ENCODE measurements at regions not wholly inside any gene's neighbourhood (a gene's known extent, or its start where the extent isn't known, plus 50 kb on each side); places are given as distances from the start of the nearest gene placed in this dataset.
A peak's percentile ranks its signal among the peaks of the same experiment; 100 is the strongest.

- no peak overlapping the region for H2BK15ac ChIP-seq (ENCODE audit: low read depth, poor library complexity, severe bottlenecking)
- H3K27me3 ChIP-seq (ENCODE audit: control insufficient read depth in 1 of 2, insufficient read depth in 1 of 2, low read length in 2 of 2) = peaks cover 0 to 4% of the 10 kb centered on the region in 2 experiments
- no peak overlapping the region for H4K91ac ChIP-seq (ENCODE audit: low read length)
- peaks cover 2% of the 10 kb centered on the region for H3K9me3 ChIP-seq (ENCODE audit: control insufficient read depth, low read length)
- H2BK120ac ChIP-seq (ENCODE audit: low read depth, low read length) = no peak overlapping the region
- H2BK12ac ChIP-seq (ENCODE audit: low read length in 2 of 2) = no peak overlapping the region
- no peak overlapping the region for H3K18ac ChIP-seq (ENCODE audit: low read depth in 1 of 2, low read length in 2 of 2)
- no peaks in the 10 kb centered on the region for H3K79me1 ChIP-seq (replicated peaks; ENCODE audit: low read length, poor library complexity, severe bottlenecking)
- no peak overlapping the region for H4K8ac ChIP-seq (ENCODE audit: low read length)
- H2BK5ac ChIP-seq (ENCODE audit: low read depth, low read length, poor library complexity, severe bottlenecking) = no peak overlapping the region
- no peak overlapping the region for H3K9ac ChIP-seq (ENCODE audit: low read length)
- H3K14ac ChIP-seq (ENCODE audit: low read length in 2 of 2) = no peak overlapping the region
- H2AFZ ChIP-seq (ENCODE audit: low read depth, low read length) = no peak overlapping the region
- no peak overlapping the region for H2AK5ac ChIP-seq (ENCODE audit: low read length, severe bottlenecking)
- no peak overlapping the region for H3K23ac ChIP-seq (ENCODE audit: low read length in 2 of 2)
- peaks cover 19% of the 10 kb centered on the region for H3K4me1 ChIP-seq (ENCODE audit: control insufficient read depth, insufficient read depth, low read depth, low read length)
- H3K4ac ChIP-seq (ENCODE audit: low read depth in 1 of 2, low read length in 2 of 2) = no peak overlapping the region
- H3K36me3 ChIP-seq (ENCODE audit: control insufficient read depth in 1 of 2, insufficient read depth in 2 of 2, low read depth in 1 of 2, low read length in 2 of 2) = no peaks in the 10 kb centered on the region
- DNase-seq = no peak
- H3K27ac ChIP-seq (ENCODE audit: low read length, poor library complexity, severe bottlenecking) = no peak overlapping the region
- no peak overlapping the region for H3K4me2 ChIP-seq (ENCODE audit: low read length, poor library complexity, severe bottlenecking)
- no peak overlapping the region for H3K4me3 ChIP-seq (ENCODE audit: insufficient read depth in 1 of 2, low read depth in 1 of 2, low read length in 2 of 2)
- WGBS = 85% methylated on average over 13 of the region's 13 CpGs
These were observed 302.4 kb downstream of the MN1 start for GRCh38 chr22:27499121-27499520.

GRCh38 chr22:27501191-27501936 lies 300.2 kb downstream of the MN1 start:
- Histone ChIP-seq H4K8ac (ENCODE audit: low read length) (no peak overlapping the region), H3K79me1 (replicated peaks; ENCODE audit: low read length, poor library complexity, severe bottlenecking) (no peaks in the 10 kb centered on the region), H2BK12ac (ENCODE audit: low read length in 2 of 2) (no peak overlapping the region), H3K23ac (ENCODE audit: low read length in 2 of 2) (no peak overlapping the region), H3K18ac (ENCODE audit: low read depth in 1 of 2, low read length in 2 of 2) (no peak overlapping the region), H4K91ac (ENCODE audit: low read length) (no peak overlapping the region), H3K9ac (ENCODE audit: low read length) (no peak overlapping the region), H3K4ac (ENCODE audit: low read depth in 1 of 2, low read length in 2 of 2) (no peak overlapping the region), H3K36me3 (ENCODE audit: control insufficient read depth in 1 of 2, insufficient read depth in 2 of 2, low read depth in 1 of 2, low read length in 2 of 2) (no peaks in the 10 kb centered on the region), H2BK120ac (ENCODE audit: low read depth, low read length) (no peak overlapping the region), H3K27me3 (ENCODE audit: control insufficient read depth in 1 of 2, insufficient read depth in 1 of 2, low read length in 2 of 2) (peaks cover 0 to 4% of the 10 kb centered on the region in 2 experiments), H3K9me3 (ENCODE audit: control insufficient read depth, low read length) (peaks cover 2% of the 10 kb centered on the region), H2AFZ (ENCODE audit: low read depth, low read length) (no peak overlapping the region), H3K4me1 (ENCODE audit: control insufficient read depth, insufficient read depth, low read depth, low read length) (peaks cover 20% of the 10 kb centered on the region), H3K27ac (ENCODE audit: low read length, poor library complexity, severe bottlenecking) (no peak overlapping the region), H2AK5ac (ENCODE audit: low read length, severe bottlenecking) (peak overlapping the region; percentile 3), H2BK5ac (ENCODE audit: low read depth, low read length, poor library complexity, severe bottlenecking) (no peak overlapping the region), H3K4me2 (ENCODE audit: low read length, poor library complexity, severe bottlenecking) (no peak overlapping the region), H3K4me3 (ENCODE audit: insufficient read depth in 1 of 2, low read depth in 1 of 2, low read length in 2 of 2) (no peak overlapping the region), H2BK15ac (ENCODE audit: low read depth, poor library complexity, severe bottlenecking) (no peak overlapping the region), H3K14ac (ENCODE audit: low read length in 2 of 2) (no peak overlapping the region)
- 93% methylated on average over 9 of the region's 9 CpGs for WGBS
- DNase-seq = no peak

GRCh38 chr22:27502327-27502726 lies 299.2 kb downstream of the MN1 start:
- Histone ChIP-seq H2AK5ac (ENCODE audit: low read length, severe bottlenecking) (no peak overlapping the region), H2BK120ac (ENCODE audit: low read depth, low read length) (no peak overlapping the region), H3K14ac (ENCODE audit: low read length in 2 of 2) (no peak overlapping the region), H3K4me3 (ENCODE audit: insufficient read depth in 1 of 2, low read depth in 1 of 2, low read length in 2 of 2) (no peak overlapping the region), H3K36me3 (ENCODE audit: control insufficient read depth in 1 of 2, insufficient read depth in 2 of 2, low read depth in 1 of 2, low read length in 2 of 2) (no peaks in the 10 kb centered on the region), H3K18ac (ENCODE audit: low read depth in 1 of 2, low read length in 2 of 2) (no peak overlapping the region), H3K9ac (ENCODE audit: low read length) (no peak overlapping the region), H2BK15ac (ENCODE audit: low read depth, poor library complexity, severe bottlenecking) (no peak overlapping the region), H3K27ac (ENCODE audit: low read length, poor library complexity, severe bottlenecking) (no peak overlapping the region), H4K8ac (ENCODE audit: low read length) (no peak overlapping the region), H3K4me1 (ENCODE audit: control insufficient read depth, insufficient read depth, low read depth, low read length) (peaks cover 20% of the 10 kb centered on the region), H3K23ac (ENCODE audit: low read length in 2 of 2) (no peak overlapping the region), H3K79me1 (replicated peaks; ENCODE audit: low read length, poor library complexity, severe bottlenecking) (no peaks in the 10 kb centered on the region), H3K4ac (ENCODE audit: low read depth in 1 of 2, low read length in 2 of 2) (no peak overlapping the region), H3K4me2 (ENCODE audit: low read length, poor library complexity, severe bottlenecking) (no peak overlapping the region), H2AFZ (ENCODE audit: low read depth, low read length) (no peak overlapping the region), H2BK5ac (ENCODE audit: low read depth, low read length, poor library complexity, severe bottlenecking) (no peak overlapping the region), H2BK12ac (ENCODE audit: low read length in 2 of 2) (no peak overlapping the region), H3K9me3 (ENCODE audit: control insufficient read depth, low read length) (peaks cover 2% of the 10 kb centered on the region), H3K27me3 (ENCODE audit: control insufficient read depth in 1 of 2, insufficient read depth in 1 of 2, low read length in 2 of 2) (peaks cover 0 to 4% of the 10 kb centered on the region in 2 experiments), H4K91ac (ENCODE audit: low read length) (no peak overlapping the region)
- DNase-seq = no peak
- WGBS = 84% methylated on average over 4 of the region's 4 CpGs

- H3K36me3 ChIP-seq (ENCODE audit: control insufficient read depth in 1 of 2, insufficient read depth in 2 of 2, low read depth in 1 of 2, low read length in 2 of 2) = no peaks in the 10 kb centered on the region
- WGBS = 80% methylated on average over 18 of the region's 18 CpGs
These were observed 296.9 kb downstream of the MN1 start for GRCh38 chr22:27504360-27505253.

More at GRCh38 chr22:27504360-27505253, 296.9 kb downstream of the MN1 start:
- H2BK5ac ChIP-seq (ENCODE audit: low read depth, low read length, poor library complexity, severe bottlenecking) = no peak overlapping the region
- H3K23ac ChIP-seq (ENCODE audit: low read length in 2 of 2) = no peak overlapping the region
- no peaks in the 10 kb centered on the region for H3K79me1 ChIP-seq (replicated peaks; ENCODE audit: low read length, poor library complexity, severe bottlenecking)
- H3K18ac ChIP-seq (ENCODE audit: low read depth in 1 of 2, low read length in 2 of 2) = no peak overlapping the region
- H3K27ac ChIP-seq (ENCODE audit: low read length, poor library complexity, severe bottlenecking) = no peak overlapping the region
- DNase-seq = no peak
- H3K4me2 ChIP-seq (ENCODE audit: low read length, poor library complexity, severe bottlenecking) = no peak overlapping the region
- peaks cover 13% of the 10 kb centered on the region for H3K4me1 ChIP-seq (ENCODE audit: control insufficient read depth, insufficient read depth, low read depth, low read length)
- no peak overlapping the region for H4K91ac ChIP-seq (ENCODE audit: low read length)
- no peak overlapping the region for H3K9ac ChIP-seq (ENCODE audit: low read length)
- no peak overlapping the region for H2AK5ac ChIP-seq (ENCODE audit: low read length, severe bottlenecking)
- no peak overlapping the region for H2BK120ac ChIP-seq (ENCODE audit: low read depth, low read length)
- peaks cover 2% of the 10 kb centered on the region for H3K9me3 ChIP-seq (ENCODE audit: control insufficient read depth, low read length)
- H3K27me3 ChIP-seq (ENCODE audit: control insufficient read depth in 1 of 2, insufficient read depth in 1 of 2, low read length in 2 of 2) = no peaks in the 10 kb centered on the region
- H3K4me3 ChIP-seq (ENCODE audit: insufficient read depth in 1 of 2, low read depth in 1 of 2, low read length in 2 of 2) = no peak overlapping the region
- peak overlapping the region; percentile 13 for H2BK15ac ChIP-seq (ENCODE audit: low read depth, poor library complexity, severe bottlenecking)
- no peak overlapping the region for H3K4ac ChIP-seq (ENCODE audit: low read depth in 1 of 2, low read length in 2 of 2)
- H3K14ac ChIP-seq (ENCODE audit: low read length in 2 of 2) = no peak overlapping the region
- H2BK12ac ChIP-seq (ENCODE audit: low read length in 2 of 2) = no peak overlapping the region
- no peak overlapping the region for H2AFZ ChIP-seq (ENCODE audit: low read depth, low read length)
- no peak overlapping the region for H4K8ac ChIP-seq (ENCODE audit: low read length)
